GM12873 (cell line): ENCODE measurements at regions not wholly inside any gene's neighbourhood (a gene's known extent, or its start where the extent isn't known, plus 50 kb on each side); places are given as distances from the start of the nearest gene placed in this dataset.

Experiments
- CTCF ChIP-seq: IDR thresholded peaks from 2 replicates; pipeline ENCODE4 v1.5.1; 2012; ENCODE audit warnings: low read depth, mild to moderate bottlenecking, moderate library complexity, low read length, control low read depth; ENCODE audit not compliant: insufficient read depth; ENCODE audit errors: missing control alignments

DNA sequence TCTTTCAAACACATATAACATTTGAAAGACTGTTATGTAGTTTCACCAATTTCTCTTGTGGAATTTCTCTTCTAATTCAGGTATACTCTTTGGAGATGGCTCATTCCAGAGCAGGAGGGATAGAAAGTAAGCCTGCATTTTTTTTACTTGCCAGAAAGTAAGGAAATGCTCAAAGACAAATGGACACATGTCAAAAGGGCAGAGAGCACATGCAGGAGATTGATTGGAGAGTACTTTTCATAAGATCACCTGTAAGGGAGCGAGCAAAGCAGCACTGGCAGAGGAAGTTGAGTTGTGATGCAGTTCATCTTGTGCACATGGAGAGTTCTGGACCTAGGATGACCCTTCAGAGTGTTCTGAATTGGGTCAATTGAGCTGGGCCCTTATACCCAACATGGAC is 51.4 kb upstream of the FBXO33 start:
- TF ChIP-seq CTCF: no peak
